NCI-H1417 treated with DMSO at 0.1 percent for 48 hours (cell line): ENCODE measurements at regions not wholly inside any gene's neighbourhood (a gene's known extent, or its start where the extent isn't known, plus 50 kb on each side); places are given as distances from the start of the nearest gene placed in this dataset.

Experiments used
- DNase-seq: peaks from one replicate; lab custom pipeline; 2025; lab: John Stamatoyannopoulos, UW

DNA sequence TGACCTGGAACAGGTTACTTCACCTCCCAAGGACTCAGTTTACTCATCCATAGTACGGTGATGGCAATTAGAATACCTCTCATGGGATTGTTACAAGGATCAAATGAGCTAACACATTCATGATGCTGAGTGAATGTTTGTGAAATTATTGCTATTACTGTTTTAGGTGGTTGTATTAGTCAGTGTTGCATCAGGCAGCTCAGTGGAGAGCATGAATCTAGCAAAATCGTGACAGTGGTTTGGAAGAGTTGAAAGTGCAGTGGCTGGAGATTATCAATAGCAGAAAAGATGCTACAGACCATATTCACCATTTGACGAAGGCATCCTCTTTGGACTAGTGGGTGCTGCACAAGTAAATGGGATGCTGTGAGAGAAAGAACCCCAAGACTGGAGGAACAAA is 50.4 kb upstream of the CTNNBL1 start:
- no peak for DNase-seq

DNA sequence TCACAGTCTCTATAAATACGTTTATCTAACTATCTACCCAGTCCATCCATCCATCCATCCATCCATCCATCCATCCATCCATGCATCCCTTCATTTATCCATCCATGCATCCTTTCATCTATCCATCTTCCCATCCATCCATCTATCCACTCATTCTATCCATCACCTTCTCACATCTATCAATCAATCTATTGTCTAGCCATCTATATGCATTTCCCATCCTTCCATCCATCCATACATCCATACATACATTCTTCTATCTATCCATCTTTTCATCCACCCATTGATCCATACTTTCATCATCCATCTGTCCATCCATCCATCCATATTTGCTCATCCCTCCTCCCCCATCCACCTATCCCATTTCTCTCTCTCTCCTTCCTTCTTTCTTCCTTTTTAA is 51.6 kb upstream of the CTNNBL1 start:
- DNase-seq: no peak

DNA sequence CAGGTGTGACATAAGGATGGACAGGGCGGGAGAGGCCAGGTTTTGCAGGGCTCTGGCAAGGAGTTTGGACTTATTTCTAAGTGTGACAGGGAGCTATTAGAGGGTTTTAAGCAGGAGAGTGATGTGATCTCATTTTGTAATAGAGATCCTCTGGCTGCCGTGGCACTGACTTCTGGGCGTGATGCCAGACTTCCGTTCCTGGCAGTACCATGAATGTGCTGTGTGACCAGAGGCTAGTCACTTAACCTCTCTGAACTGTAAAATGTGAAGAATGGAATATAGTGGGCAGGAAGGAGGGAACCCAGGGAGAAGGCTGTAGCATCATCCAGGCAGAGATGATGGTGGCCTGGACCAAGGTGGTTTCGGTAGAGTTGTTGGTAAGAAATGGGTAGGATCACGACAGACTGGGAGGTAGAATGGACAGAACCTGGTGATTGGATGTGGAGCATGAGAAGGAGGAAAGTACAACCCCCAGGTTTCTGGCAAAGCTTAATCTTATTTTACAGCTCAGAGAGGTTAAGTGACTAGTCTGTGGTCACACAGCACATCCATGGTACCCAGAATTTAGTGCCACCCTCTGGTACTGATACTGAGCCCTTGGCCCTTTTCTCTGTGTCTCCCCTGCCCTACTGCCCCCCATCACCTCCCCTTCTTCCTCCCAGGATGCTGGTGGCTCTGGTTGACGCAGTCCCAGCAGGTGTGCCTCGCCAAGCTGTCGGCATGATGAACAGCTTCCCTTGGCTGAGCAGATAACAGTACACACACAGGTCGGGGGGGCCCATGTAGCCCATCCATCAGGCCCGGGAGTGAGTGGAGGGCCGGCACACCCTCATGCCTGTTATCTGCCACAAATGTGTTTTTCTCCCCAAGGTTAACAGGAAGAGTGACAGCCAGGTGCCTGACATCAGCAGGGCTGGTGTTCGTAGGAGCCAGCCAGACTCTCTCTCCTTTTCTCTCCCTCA is 52.9 kb upstream of the CTNNBL1 start:
- DNase-seq: no peak

DNA sequence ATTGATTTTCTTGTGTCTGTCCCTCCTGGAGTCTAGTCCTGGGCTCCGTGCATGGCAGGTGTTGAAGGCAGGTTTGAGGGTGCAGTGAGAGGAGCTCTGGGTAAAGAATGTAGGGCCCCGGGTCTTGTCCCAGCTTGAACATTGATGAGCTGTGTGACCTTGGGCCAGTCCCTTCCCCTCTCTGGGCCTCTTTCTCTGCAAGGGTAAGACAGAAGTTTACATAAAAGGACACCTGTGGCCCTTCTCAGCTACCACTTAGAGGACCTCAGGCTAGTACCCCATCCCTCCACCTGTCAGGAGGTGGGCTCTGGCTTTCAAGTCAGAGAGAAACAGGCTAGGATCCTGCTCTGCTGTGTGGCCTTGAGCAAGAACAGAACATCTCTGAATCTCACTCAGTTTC is 55.3 kb upstream of the CTNNBL1 start:
- no peak for DNase-seq

DNA sequence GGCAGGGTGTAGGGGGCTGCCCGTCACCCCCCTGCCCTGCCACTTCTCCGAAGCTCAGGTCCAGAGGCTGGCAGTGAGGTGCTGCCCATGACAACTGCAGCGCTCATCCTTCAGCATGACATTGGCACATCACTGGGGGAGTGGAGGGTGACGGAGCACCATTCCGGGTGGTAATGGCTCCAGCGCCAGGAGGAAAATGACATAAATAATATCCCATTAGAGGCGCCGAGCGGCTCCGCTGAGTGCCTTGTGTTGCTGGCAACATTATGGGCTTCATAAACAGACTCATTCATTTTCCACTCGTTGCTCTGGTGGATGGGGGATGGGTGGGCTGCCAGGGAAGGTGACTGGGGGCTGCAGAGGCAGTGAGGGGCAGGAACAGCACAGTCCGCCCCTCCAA is 56.9 kb upstream of the CTNNBL1 start:
- DNase-seq: no peak

DNA sequence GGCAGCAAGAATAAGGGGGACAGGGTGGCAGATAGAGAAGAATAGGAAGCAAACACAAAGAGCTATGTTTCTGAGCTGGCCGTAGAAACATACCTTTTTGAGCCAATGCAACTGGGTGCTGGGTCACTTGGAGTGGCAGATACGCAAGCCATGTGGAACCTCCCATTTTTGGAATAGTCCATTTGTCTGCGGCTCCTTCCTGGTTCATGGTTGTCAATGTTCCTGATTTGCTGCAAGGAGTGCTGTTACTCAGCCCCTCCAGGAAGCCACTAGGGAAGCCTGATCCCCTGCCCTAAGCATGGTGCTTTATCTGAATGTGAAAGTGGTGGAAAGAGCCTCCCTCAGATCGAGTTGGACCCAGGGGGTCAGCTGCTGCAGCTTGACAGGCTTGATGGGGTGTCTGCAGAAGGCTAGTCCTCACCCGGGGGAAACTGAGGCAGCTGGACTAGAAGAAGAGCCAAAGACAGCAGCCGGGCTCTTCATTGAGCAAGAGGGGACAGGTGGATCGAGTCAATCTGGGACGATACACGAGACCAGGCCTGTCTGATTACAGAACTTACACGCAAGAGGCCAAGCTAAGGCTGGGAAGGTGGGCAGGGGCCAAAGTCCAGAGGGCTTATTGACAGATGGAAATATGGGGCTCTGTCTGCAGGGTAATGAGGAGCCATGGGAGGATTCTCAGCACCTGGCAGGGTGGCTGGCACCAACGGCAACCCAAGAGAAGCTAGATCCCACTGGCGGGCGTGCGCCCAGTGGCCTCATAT is 57.4 kb upstream of the CTNNBL1 start:
- DNase-seq: no peak

DNA sequence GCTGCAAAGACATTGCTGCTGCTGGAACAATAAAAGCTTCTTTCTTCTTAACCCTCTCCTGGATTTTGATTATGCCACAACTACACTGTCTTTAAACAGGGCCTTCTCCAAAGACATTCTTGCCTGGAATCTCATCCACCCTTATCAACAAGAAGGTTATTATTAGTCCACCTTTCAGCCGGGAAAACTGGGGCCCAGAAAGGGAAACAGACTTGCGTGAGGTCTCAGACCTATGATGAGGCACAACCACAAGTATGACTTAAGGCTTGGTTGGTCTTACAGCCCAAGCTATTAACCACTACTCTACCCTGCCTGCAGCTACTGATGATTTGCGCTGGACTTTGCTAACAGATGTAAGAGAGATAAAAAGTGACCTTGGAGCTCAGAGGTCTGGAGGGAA is 62.8 kb upstream of the CTNNBL1 start:
- no peak for DNase-seq

DNA sequence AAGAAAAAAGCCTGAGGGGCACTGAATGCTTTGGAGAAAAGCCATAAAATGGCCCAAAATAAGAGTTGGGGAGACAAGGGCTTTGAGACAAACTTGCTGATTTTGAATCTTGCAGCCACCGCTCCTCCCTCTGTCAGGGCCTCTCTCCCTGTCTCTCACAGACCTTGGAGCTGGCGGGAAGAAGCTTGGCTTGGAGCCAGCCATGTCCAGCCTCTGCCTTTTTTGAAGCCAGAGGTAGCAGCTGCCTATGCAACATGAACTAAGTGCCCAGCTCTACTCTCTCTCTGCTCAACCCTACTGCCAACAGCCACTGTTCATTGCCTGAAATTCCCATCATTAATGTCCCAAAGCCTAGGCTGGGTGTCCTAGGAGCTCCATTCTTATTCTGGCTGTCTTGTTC is 63.7 kb upstream of the CTNNBL1 start:
- peak; percentile 21 for DNase-seq

DNA sequence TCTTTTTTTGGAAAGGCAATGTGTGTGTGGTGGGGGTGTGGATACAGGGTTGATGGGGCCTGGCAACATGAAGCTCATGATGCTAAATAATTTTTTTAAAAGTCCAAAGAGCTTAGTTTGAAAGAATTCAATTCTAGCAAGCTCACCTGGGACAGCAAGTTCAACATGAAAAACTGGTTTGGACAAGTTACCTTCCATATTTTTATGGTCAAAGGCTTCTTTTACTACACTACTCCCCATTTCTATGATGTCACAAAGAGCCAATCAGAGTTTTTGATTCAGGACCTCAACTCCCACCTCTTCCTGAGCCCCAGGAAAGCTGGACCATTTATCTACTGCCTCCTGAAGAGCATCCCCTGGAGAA is 66.1 kb upstream of the CTNNBL1 start:
- DNase-seq: no peak

DNA sequence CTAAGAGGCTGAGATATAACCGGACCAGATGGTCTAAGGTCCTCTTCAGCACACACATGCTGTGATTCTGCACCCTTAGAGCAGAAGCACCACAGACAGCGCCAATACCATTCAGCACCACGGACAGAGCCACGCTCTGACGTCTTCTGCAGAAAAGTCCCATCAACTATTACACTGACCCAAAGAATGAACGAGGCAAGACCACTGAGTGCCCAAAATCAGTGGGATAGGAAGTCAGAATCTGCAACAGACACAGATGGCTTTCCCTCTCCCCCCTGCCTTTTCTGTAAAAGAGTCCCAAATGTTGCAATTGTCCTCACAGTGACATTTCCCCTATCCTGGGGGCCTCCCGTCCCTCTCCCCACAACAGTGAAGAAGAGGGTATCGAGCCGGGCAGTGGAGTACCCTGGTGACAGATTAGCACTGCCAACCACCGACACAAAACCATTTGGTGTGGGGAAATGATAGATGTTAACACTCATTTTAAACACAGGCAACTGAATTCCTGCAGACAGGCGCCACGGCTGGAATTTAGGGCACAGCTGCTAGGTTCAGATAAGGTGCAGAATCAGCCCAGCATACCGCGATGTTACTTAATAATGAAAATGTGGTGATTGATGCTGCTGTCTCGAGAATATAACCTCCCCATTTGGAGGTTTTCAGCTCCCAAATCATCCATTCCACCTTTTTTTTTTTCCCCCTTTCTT is 66.6 kb upstream of the CTNNBL1 start:
- DNase-seq: no peak

DNA sequence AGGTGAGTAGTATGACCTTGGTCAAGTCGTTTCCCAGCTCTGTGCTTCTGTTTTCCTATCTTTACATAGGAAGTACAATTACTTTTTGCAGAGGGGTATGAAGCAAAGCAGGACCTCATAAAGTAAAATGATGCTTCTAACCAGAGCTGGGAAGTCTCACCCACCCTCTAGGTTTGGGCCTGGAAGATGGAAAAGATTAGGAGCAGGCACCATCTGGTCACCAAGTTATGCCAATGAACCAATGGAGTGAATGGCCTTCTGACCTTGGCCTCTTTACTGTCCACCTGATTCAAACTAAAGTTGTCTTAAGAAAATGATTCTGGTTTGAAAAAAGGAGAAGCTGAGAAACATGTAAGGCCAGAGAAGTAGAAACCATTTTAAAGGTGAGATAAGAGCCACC is 68.9 kb upstream of the CTNNBL1 start:
- DNase-seq: no peak

DNA sequence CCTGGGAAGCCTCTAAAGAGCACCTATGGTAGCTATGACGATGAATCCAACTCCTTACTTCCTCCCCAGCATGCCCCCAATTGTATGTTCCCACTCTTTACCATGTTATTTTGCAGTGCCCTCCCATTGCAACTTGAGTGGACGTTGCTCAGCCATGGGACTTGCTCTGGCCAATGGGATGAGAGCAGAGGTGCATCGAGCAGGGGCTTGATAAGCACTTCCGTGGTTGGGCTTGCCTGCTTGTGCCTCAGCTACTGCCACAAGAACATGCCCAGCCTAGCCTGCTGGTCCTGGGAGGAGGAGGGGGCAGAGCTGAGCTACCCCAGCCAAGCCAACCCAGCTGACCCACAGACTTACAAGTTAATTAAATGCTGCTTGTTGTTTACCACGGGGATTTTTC is 71.1 kb upstream of the CTNNBL1 start:
- no peak for DNase-seq

DNA sequence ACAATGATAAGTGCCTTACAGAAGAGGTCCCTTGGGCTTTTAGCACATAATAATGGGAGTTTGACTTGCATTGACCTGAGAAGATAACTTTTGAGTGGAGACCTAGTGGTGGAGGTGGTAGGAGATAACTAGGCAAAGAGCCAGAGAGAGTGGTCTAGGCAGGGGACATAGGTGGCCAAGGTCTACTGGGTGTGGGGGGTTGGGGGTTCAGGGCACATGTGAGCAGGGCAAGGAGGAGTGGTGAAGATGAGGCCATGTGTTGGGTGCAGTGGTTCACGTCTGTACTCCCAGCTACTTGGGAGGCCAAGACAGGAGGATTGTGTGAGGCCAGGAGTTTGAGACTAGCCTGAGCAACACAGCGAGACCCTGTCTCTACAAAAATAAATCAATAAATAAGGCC is 74.3 kb upstream of the CTNNBL1 start:
- DNase-seq: no peak

DNA sequence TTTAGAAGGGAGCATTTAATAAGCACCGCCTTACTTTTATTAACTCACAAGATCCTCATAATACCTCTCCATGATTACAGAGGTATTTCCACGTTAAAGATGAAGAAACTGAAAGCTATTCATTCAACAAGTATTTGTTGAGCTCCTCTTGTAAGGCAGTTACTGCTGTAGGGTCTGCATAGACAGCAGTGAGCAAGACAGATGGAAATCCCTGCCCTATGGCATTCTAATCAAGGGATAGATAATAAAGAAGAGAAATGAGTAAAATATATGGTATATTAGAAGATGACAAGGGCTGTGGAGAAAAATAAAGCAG is 77.8 kb upstream of the CTNNBL1 start:
- DNase-seq: no peak

DNA sequence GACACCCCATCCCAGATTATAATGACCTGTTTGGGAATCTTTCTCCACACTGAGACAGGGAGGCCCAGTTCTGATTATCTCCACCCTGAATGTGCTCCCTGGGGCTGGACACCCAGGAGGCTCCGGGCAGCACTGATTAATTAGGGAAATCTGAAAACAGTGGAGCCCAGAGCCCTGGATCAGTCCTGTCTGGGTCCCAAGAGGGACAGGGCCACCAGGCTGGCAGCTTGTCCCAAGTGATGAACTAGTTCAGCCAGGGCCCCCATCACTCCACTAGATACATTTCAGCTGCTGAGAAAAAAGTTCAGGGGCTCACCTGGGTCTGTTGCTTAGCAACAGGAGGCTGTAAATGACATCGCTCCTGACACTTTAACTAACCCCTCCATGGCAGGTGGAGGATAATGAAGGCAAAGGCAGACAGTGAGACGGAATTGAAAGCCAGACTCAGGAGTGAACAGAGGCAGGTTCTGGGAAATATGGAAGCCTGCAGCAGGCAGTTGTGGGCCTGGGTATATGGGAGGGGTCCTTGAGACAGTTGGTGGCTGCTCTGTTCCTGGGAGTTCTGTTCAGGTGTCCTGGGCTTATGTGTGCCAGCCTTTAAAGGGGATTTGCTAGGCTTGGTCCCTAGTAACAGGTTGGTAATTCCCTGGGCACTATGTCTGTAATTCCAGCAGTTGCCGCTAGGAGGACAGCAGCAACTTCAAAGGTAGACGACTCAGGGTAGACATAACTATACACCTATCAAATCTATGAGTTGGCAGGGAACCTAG is 78.3 kb upstream of the CTNNBL1 start:
- peak; percentile 65 for DNase-seq

DNA sequence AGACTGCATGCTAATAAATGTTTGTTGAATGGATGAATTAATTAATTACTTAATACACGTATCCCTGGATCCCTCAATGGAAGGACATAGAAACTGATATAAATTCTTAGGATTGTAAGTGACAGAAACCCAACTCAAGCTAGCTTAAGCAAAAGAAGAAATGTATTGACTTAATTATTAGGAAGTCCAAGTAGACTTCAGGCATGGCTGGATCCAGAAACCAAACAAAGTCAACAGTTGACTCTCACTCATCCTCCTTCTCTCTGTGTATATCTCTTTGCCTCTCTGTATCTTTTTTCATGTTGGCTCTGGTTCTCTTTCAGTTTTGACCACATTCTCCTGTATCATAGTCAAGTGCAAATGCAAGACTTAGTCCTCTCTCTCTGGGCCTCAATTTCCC is 82.0 kb upstream of the CTNNBL1 start:
- DNase-seq: no peak

DNA sequence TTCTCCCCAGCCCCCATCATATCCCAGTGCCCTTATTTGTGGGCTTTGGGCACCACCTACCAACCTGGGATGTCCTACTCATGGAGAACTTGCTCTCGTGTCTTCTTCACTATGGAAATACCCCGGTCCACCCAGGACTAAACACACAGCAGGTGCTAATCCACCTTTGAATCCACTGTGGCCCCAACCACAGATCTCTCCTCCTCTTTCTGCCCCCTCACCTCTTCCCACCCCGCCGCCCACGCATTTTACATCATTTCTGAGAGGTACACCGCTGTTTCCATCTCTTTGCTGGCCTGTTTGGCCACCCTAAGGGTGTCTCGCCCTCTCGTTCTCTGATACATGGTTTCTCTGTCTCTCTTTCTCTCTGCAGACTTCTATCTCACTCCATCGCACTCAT is 82.5 kb upstream of the CTNNBL1 start:
- no peak for DNase-seq

DNA sequence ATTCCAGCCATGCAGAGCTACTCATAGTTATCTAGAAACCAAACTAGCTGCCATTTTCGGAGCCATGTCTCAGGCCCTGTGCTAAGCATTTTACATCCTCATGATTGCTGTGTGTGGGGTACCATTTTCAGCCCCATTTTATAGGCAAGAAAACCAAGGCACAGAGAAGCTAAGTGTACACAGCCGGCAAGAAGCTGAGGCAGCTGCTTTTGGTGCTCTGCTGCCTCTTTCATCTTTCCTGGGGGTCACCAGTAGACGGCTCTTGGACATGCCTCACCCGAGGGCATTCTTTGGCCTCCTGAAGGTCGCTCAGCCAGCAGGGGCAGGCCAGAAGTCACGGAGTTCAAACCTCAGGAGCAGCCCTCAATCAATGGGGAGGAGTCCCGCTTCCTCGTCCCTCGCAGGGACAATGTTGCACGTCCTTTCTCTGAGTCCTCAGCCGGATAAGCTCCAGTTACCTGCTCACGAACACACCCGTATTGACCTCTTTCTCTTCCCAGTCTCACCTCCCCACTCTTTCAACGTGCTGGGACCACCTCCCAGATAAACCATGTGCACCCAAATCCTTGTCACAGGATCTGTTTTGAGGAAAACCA is 82.6 kb upstream of the BLCAP start:
- no peak for DNase-seq

DNA sequence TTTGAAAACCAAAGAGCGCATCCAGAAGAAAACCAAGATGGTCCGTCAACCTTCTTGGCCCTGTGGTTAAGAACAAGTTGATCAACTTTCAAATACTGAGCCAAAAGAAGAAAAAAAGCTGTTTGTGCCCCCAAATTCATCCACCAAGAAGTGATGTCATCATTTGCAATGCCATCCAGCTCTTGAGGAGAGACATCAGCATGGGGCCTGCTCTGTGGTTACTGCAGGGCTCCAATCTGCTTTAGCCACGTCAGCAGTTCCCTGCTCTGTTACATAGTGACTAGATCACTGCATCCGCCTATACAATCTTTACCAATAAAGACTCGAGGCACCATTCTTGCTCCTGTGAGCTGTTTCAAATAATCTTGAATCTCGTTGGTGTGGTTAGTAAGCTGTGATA is 75.0 kb upstream of the BLCAP start:
- DNase-seq: no peak

DNA sequence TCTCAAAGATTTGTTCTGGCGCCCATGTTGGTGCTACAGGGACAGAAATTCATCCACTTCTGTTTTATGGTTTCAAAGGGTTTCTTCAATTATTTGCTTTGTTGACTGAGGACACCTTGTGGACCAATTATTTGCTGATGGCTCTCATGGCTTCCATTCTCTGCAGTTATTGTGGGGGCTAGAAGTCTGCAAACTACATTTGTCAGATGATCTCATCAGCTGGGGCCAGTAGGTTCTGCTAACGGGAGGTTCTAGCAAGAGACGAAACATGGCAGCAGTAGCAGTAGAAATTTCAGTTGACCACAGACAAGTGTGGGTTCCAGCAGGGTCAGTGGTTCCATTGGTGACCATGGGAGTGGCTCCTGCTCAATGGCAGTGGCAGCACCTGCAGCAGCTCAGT is 72.8 kb upstream of the BLCAP start:
- no peak for DNase-seq

DNA sequence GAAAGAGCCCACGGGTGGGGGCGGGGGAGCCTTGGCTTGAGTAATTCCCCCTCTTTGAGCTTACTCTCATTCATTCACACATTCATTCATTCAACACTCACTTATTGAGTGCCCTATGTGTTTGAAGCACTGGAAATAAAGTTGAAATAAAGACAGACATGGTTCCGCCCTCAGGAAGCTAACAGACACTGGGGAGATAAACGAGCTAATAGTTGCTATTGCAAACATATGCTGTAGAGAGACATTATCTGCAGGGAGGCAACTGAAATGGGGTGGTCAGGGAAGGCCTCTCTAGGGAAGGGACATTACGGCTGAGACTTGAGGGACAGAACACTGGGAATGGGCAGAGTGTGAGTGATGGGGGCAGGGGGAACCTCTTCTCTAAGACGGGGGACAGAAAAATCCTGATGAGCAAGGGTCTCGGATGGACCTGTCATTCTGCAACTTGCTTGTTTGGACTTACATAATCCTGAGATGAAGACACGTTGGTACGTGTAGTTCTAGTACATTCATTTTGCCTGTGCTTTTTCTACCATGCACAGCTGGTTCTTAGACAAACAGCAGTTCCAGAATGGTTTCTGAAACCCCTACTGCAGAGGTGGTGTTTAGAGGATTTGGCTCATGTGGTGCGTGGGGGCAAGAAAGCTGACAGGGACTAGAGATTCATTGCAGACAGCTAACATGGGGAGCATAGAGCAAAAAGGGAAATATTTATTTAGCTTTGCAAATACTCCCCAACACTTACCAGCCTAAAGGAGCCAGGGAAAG is 71.1 kb upstream of the BLCAP start:
- no peak for DNase-seq
